NB4 (cell line): ENCODE measurements at regions not wholly inside any gene's neighbourhood (a gene's known extent, or its start where the extent isn't known, plus 50 kb on each side); places are given as distances from the start of the nearest gene placed in this dataset.

ENCODE experiments used
- DNase-seq: peaks from one replicate; pipeline ENCODE4 v3.0.0; 2010; ENCODE audit warnings: low read depth
- H3K4me3 ChIP-seq: one replicate; pipeline ENCODE4 v1.5.1; 2011; ENCODE audit warnings: mild to moderate bottlenecking, low read depth, low read length, moderate library complexity
- CTCF ChIP-seq: IDR thresholded peaks from one replicate; pipeline ENCODE4 v1.5.1; 2012; ENCODE audit warnings: low read depth, low read length
- MAX ChIP-seq: IDR thresholded peaks from 2 replicates; pipeline ENCODE4 v1.6.1; 2011; ENCODE audit warnings: low read depth, low read length
- MYC ChIP-seq: IDR thresholded peaks from 2 replicates; pipeline ENCODE4 v1.6.1; 2011; ENCODE audit warnings: low read depth, low read length
- POLR2A ChIP-seq: IDR thresholded peaks from 2 replicates; pipeline ENCODE4 v1.6.1; 2011; ENCODE audit warnings: mild to moderate bottlenecking; ENCODE audit not compliant: insufficient read length; ENCODE audit errors: extremely low read depth

GRCh38 chr13:97586941-97587340, 153.0 kb downstream of the RAP2A start:
- TF ChIP-seq MAX (no peak), POLR2A (no peak)
- no peak overlapping the region for H3K4me3 ChIP-seq
- no peak for DNase-seq

DNA sequence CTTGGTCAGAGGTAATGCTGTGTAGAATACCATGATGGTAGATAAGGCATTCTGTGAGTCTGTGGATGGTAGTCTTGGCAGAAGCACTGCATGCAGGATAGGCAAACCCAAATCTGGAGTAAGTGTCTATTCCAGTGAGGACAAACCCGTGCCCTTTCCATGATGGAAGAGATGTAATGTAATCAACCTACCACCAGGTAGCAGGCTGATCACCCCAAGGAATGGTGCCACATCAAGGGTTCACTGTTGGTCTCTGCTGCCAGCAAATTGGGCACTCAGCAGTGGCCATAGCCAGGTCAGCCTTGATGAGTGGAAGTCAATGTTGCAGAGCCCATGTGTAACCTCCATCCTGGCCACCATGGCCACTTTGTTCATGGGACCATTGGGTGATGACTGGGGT, 155.0 kb downstream of the RAP2A start:
- no peak for TF ChIP-seq POLR2A
- no peak for TF ChIP-seq CTCF
- no peak for TF ChIP-seq MYC
- TF ChIP-seq MAX = no peak
- DNase-seq = no peak
- no peak overlapping the region for H3K4me3 ChIP-seq

- peak; percentile 55 for DNase-seq
- no peak for TF ChIP-seq MAX
Observed at GRCh38 chr13:97600458-97601075, 166.6 kb downstream of the RAP2A start.

DNA sequence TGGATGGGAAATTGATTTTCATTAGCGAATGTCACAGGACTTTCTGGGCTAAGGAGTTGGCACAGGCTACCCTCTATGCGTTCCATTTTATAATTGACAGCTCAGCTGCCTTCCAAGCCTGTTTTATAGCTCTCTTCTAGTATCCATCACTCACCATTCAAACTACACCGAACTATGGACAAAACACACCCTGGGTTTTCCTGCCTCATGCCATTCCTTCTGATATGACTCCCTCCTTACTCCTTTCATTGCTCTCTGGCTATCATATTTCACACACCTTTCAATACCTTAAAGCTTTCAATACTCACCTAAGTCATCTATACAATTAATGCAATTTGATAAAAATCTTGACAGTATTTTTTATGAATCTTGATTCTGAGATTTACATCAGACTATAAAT, 181.3 kb downstream of the RAP2A start:
- no peak for DNase-seq
- TF ChIP-seq CTCF (no peak), POLR2A (no peak), MAX (no peak), MYC (no peak)
- H3K4me3 ChIP-seq = no peak overlapping the region

More at GRCh38 chr13:97600458-97601075, 166.6 kb downstream of the RAP2A start:
- no peak overlapping the region for H3K4me3 ChIP-seq

DNA sequence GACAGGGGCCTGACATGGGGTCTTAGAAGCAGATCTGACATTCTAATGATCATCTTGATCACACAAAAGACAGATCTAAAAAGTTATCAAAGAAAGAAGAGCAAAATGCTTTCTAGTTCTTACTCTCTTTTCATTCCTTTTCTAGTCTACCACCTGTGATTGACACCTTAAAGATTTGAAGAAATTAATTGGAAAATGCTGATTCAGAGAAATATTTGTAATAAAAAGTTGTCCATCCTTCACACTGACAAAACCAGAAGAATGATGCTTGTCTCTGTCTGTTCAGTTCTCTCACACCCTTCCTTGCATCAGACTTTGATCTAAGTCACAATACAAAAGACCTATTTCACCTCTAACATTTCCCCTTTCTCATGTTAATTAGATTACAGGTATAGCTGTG, 182.4 kb downstream of the RAP2A start:
- TF ChIP-seq MAX (no peak), POLR2A (no peak), CTCF (no peak), MYC (no peak)
- no peak for DNase-seq
- no peak overlapping the region for H3K4me3 ChIP-seq

DNA sequence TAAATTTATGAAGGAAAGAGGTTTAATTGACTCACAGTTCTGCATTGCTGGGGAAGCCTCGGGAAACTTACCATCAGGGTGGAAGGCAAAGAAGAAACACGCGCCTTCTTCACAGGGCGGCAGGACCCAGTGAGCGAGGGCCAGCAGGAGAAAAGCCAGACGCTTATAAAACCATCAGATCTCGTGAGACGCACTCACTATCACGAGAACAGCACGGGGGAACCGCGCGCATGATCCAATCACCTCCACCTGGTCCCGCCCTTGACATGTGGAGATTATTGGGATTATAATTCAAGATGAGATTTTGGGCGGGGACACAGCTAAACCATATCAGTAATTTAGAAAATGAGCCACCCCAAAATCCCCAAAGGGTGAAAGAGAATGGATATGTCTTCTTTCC, 187.1 kb downstream of the RAP2A start:
- TF ChIP-seq POLR2A (no peak), MYC (no peak), CTCF (no peak), MAX (no peak)
- no peak for DNase-seq
- no peak overlapping the region for H3K4me3 ChIP-seq

DNA sequence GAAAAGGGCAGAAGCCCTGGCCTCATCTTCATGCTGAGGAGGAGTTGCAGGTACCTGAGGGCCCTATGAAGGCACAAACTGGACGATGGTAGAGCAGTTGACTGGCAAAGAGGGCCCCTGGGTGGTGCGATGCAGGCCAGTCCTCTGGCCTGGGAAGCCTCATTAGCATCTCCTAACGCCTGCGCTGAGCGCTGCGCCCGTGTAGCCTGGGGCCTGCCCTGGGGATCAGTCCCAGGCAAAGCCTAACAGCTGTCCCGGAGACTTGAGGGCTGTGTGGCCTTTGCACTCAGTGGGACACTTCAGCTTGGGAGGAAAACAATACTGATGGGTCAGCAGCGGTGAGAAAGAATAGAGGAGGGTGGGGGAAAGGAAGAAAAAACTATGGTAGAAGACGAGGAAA, 187.7 kb downstream of the RAP2A start:
- no peak for TF ChIP-seq MYC
- no peak for TF ChIP-seq POLR2A
- no peak for TF ChIP-seq MAX
- no peak for TF ChIP-seq CTCF
- H3K4me3 ChIP-seq = no peak overlapping the region
- no peak for DNase-seq
